NCI-H1930 (cell line): ENCODE measurements at regions not wholly inside any gene's neighbourhood (a gene's known extent, or its start where the extent isn't known, plus 50 kb on each side); places are given as distances from the start of the nearest gene placed in this dataset.
"Not testable (repeated sequence)": the region's sequence is repeated elsewhere in the genome, so short reads cannot be mapped to it uniquely, and the experiment has no call there.

ENCODE experiments used
- DNase-seq, 2 experiments: peaks; one replicate each; lab custom pipeline; 2025; lab: John Stamatoyannopoulos, UW

DNA sequence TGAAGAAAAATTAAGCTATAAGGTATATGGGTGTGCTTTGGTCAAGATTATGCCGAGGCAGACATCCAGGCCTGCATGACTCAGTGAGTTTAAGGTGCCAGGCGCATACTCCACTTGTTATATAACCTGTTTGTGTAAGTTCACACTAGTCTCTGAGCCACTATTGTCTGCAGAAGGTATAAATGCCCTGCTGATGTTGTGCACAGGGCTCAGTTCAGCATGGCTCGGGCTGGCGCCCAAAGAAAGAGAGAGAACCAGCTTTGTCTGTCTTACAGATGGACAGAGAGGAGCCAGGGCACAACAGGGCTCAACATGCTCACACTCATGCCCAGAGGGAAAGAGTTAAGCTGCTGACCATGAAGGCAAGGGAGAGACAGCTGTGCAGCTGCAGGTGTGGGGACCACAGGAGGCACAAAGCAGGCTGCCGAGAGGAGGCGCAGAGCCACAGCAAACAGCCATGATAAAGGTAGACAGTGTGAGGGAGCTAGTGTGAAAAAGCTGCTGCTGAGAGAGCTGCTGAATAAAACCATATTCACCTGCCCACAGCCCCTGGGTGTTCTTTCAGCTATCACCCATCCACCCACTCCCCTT, 1587.6 kb upstream of the C9orf72 start:
- no peak for DNase-seq

DNA sequence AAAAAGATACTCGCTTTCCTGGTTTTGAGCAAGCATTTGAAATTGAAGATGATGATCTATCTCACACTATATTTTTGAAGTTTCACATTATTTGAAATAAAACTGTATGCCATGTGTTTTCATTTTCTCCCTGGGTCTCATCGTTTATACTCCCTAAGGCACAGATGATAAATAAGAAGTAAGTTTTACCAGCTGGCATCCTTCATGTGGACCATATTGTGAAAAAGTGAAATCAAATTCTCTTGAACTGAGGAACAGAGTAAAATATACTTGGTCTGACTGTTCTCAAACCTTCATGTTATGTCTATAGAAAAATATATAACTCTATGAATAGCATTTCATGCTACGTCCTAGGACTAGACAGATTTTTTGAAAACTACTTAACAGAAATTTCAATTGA, 1600.9 kb upstream of the C9orf72 start:
- DNase-seq = no peak

DNA sequence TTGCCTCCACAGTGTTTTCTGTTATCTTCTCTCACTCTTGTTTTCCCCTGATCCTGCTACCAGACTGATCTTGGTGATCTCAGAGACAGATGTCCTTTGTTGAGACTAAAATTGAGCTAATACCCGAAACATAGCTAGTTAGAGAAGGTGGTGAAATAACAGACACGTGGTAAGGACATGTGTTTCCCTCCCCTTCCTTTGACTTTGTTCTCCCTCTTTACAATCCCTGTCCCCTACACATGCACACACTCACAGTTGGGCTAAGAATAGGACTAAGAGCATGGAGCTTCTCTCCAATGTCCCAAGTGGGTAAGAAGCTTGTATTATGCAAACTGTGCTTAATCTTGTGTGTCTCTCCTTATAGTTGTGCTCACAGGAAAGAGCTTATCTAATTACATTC, 1603.0 kb upstream of the C9orf72 start:
- DNase-seq = no peak

DNA sequence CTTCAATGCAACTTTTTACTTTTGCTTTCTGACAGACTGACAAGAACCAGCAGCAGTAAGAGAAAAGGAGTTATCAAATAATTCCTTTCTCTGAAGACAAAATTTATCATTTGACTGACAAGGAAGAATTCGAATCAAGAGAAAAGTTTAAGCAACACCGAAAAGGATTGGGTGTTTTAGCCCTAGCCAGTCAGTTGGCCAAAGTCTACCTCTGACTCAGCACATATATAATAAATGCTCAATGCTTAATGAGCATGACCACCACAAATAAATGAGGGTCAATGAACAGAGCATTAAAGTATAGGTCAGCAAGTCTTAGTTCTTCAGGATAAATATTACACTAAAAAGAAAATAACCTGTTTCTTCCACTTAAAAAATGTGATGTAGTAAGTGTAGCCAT, 1603.5 kb upstream of the C9orf72 start:
- no peak for DNase-seq

DNA sequence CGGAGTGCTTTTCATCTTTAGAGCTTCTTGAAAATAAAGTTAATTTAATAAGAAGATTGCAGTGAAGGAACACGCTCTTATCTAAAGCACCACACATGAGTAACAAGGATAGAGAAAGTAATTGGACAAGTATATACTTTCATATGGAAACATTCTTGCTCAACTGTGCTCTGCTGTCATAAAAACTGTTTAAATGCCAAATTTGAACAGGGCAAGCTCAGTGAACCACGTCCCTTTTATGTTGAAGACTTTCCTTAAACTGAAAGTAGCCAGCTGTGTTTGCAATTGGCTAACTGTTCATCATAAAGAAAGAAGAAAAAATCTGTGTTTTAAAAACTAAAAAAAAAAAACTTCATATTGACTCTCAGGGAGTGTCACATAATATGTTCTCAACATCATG, 1610.7 kb upstream of the C9orf72 start:
- no peak for DNase-seq

DNA sequence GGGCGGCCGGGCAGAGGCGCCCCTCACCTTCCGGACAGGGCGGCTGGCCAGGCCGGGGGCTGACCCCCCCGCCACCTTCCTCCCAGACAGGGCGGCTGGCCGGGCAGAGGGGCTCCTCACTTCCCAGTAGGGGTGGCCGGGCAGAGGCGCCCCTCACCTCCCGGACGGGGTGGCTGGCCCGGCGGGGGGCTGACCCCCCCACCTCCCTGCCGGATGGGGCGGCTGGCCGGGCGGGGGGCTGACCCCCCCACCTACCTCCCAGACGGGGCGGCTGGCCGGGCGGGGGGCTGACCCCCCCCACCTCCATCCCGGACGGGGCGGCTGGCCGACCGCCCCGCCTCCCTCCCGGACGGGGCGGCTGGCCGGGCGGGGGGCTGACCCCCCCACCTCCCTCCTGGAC, 1615.5 kb upstream of the C9orf72 start:
- not testable (repeated sequence) for DNase-seq

DNA sequence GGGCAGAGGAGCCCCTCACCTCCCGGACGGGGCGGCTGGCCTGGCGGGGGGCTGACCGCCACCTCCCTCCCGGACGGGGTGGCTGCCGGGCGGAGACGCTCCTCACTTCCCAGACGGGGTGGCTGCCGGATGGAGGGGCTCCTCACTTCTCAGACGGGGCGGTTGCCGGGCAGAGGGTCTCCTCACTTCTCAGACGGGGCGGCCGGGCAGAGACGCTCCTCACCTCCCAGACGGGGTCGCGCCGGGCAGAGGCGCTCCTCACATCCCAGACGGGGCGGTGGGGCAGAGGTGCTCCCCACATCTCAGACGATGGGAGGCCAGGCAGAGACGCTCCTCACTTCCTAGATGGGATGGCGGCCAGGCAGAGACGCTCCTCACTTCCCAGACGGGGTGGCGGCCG, 1615.9 kb upstream of the C9orf72 start:
- not testable (repeated sequence) for DNase-seq

DNA sequence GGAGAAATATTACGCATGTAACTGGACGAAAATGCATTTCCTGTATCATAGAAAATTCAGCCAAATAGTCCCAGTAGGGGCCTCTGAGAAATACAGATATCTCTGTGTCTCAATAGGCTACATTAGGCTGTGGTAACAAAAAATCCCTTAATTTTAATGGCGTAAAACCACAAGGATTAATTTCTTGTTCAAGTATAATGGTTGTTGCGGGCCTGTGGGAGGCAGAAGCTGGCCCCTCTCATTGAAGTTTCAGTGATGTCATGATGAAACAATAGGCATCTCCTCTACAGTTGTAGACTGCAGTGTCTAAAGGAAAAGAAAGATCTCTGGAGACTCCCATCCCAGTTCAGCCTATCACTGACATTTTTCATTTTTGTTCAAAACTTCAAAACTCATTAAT, 1625.6 kb upstream of the C9orf72 start:
- no peak for DNase-seq

DNA sequence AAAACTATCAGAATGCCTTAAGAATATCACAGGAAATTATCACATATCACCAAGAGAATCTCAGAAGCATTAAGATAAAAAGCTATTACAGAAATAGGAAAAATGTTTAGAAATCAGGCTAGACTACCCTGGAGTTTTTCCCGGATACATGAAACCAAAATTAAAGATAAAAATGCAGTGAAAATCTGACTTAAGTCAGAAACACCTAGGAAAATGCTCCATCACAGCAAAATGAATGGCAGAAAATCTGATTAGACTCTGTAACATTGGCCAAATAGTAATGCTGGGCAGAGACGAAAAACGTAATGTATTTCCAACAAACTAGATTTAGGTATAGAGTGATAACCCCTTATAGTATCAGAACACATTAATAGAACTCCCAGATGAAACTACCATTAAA, 1626.7 kb upstream of the C9orf72 start:
- DNase-seq = no peak

DNA sequence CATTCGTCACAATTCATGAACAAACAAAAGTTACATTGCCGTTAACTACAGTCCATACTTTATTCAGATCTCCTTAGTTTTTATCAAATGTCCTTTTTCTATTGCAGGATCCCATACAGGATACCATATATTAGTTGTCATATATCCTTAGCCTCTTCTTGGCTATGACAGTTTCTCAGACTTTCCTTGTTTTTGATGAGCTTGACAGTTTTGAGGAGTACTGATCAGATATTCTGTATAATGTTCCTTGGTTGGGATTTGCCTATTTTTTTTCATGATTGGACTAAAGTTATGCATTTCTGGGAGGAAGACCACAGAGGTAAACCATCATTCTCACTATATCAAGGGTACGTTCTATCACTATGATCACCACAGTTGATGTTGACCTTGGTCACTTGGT, 1627.4 kb upstream of the C9orf72 start:
- no peak for DNase-seq

DNA sequence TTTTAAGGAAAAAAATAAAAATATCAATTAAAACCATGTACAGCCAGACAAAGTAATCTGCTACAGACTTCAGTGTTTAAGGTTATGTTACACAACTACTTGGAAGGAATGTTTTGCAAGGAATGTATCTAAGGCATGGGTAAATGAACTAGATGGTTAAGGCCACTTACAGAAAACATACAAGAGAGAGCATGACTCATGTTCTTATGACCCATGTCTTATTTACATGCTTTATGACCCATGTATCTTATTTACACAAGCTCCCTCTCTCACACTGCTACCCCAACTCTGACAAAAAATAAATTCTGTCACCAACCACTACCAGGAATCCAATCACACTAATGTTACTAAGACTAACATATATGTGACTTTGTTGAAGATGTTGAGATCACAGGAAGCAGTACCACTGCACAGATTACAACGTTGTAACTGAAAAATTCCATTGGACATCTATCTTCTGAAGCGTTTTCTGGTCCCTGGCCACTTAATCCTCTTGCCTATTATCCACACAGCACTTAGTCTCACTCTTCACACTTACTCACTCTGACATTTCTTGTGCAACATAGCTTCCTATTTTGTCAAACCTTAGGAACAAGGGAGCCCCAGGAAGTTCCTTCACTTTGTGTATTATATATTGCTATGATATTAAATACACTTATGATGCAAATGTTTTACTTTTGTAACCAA, 1630.1 kb upstream of the C9orf72 start:
- no peak for DNase-seq

DNA sequence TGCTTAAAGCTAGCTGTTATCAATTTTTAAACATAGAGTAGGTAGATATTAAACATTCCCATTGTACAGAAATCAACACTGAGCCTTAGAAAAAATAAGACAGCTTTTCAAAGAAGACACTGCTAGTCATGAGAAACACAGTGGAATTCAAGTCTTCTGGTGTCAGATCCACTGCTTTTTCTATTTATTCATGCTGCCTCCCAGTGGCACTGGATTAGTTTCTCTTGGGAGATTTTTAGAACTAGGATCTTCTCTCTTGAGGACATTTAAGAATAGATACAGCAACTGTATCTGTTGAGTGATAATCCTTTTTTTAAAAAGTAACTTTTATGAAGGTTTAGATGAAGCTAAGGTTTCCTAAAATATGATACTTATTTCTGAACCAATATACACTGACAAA, 1635.4 kb upstream of the C9orf72 start:
- DNase-seq = no peak

DNA sequence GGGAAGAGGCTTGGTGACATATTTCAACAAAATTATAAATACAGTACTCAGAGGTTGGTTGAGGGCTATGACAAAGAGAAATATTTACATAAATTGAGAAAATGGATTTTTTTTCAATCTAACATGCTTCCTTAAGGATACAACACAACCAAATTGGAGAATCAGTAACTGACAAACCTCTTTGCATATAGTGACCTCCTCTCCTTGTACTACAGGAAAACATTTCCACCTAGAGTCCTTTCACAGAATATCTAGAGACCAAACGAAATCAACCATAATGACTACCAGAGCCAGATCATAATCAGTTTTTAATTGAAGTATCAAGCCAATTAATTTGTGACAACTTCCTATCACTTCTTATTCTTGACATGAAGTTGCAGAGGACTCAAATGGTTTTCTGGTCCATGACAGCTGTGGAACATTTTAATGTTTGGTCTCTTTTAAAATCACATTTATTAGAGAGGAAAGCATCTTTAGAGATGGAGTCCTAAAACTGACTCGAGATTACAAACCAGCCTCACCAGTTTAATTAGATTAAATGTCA, 1636.5 kb upstream of the C9orf72 start:
- no peak for DNase-seq

DNA sequence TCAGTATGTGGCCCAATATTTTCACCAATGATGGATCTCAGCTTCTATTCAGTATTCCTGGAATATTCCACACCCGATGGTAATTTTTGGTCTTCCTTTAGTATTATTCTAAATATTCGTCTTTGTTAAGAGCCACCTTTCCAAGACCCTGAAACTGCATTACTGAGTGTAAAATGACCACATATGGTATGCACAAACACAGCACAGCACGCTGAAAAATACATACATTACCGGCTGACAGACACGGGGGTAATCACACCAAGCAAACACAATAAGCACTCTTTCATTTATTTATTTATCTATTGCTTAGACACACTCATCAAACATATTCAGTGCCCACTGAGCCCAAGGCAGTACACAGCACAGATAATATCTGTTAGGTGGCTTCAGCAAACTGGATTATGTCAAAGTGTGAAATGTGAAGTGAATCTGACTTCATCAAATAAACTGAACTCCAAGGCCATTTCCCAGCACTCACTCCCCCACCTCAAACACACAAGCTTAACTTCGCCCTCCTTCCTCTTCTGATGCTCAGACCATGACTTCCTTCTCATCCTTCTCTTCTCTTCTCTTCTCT, 1637.8 kb upstream of the C9orf72 start:
- DNase-seq = no peak

DNA sequence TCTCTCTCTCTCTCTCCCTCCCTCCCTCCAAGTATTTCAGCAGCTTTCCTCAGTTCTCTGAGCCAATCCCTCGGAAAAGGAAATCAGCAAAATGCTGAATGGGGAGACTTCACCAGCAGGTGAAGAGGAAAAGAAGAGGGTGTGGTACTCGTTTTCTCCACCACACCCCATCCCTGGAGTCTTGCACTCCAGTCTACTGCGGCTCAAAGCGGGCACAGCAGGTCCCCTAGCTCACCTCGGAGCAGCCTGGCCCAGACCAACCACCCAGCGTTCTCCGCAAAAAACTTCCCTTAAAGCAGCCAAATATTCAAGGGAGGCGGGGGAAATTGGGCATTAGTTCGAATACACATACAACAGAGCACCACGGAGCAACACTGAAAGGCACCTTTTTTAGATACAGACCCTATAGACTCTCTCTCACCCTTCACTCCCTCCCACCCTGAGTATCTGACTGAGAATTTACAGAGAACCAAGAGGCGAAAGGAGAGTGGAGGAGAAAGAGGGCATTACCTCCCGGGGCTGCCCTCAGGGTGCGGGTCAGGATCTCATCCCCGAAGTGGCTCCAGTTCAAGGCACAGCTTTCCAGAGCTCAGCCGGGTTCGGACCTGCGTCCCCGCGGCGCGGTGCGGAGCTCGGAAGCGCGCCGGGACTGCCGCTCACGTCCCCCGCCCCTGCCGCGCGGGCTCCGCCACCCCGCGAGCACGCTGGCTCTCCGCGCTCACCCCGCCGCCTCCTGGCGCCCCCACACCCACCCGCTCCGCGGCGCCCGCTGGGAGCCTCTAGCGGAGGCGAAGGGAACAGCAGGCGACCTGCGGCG, 1638.5 kb upstream of the C9orf72 start:
- DNase-seq = peak; percentile 61 to 67

DNA sequence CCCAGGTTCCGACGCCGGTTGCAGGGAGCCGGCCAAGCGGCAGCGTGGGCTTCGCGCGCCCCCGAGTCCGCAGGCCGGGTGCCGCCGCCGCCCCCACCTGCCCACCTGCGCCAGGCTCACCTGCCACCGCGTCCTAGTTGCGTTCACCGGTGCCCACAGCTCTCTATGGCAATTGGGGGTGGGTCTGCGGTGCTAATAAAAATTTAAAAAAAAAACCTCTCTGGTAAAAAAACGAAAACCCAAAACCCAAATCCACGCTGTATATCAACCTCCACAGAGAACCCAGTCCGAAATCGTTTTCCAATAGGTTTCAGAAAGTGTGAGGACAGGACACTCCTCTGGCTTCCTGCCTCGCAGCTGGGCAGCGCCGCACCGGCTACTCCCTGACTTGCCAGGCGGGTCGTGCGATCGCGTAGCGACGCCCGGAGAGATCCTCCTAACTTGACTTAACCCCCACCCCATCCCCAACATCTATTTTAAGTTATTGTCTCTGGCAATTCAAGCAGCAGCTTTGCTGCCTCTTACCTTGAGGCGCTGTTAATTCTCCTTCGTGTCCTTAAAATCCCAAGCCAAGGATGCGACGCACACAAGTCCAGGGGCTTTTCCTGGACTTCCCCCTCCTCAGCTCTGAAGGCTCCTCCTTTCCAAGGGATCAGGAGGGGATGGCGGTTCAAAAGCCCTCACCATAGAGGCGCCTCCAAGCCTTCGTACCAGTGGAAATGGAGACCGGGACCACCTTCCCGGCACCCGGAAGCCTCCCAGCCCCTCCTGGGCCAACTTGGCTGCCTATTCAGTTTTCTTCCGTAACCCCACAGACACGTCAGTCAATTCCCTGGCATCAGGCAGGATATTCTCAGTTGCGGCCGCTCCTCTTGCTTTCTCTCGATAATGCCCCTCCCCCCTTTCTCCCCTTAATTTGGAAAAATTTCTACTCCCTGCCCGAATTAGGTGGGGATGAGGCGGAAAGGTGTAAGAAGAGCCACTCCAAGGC, 1639.4 kb upstream of the C9orf72 start:
- peak; percentile 53 to 58 for DNase-seq

DNA sequence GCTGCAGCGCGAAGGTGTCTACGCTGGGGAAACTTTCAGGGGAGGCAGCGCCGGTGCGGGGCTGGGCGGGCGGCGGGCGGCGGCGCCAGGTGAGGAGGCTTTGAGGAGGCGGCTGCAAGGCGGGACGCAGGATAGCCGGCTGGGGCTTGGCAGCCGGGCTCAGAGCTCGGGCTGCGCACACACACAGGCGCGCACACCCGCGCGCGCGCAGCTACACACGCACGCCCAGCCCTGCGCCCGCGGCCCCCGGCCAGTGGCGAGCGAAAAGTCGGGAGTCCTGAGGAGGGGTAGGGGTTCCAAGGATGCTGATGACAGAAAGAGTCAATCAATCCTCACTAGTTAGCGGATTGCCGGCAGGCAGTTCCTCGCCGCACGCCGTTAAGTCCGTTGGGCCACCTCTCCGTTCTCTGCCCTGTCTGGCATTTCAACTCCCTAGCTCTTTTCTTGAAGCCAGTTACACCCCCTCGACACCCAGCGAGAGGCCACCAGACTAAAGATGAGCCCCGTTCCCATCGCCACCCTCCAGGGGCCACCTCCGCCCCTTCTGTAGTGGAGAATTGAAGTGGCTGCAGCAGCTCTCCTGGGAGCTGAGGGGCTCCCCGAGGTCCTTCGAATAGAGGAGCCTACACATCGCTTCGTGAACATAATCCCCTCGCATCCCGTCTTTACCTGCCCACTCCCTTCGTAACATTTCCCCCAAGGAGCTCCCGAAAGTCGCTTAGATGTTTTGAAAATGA, 1640.3 kb upstream of the C9orf72 start, which contains the start of gene LINGO2:
TSS of gene LINGO2 (minus strand) at position 185 of the 737 bp plus-strand sequence.
- peak; percentile 53 to 59 for DNase-seq

DNA sequence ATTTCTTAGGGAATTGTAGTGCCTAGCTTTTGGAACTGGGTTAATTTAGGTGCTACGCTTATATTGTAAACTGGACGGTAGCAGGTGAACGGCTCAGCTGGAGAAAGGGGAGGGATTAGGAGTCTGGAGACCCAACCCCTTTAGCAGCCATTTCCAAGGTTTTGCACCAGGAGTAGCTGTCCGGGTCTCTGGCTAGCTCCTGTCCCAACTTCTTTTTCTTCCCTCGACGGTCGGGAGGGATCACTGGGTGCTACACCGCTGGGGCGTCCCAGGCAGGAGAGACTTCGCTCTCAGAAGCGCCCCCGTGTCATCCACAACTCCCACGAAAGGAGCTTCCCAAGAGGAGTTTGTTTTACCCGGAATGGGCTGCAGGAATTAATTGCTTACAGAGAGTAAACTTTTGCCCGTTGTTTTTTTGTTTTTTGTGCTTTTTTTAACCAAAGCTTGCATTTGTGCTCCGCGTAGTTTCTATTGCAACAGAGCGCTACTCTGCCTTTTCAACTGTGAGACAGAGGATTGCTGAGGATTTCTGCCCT, 1640.9 kb upstream of the C9orf72 start:
- peak; percentile 59 to 71 for DNase-seq

DNA sequence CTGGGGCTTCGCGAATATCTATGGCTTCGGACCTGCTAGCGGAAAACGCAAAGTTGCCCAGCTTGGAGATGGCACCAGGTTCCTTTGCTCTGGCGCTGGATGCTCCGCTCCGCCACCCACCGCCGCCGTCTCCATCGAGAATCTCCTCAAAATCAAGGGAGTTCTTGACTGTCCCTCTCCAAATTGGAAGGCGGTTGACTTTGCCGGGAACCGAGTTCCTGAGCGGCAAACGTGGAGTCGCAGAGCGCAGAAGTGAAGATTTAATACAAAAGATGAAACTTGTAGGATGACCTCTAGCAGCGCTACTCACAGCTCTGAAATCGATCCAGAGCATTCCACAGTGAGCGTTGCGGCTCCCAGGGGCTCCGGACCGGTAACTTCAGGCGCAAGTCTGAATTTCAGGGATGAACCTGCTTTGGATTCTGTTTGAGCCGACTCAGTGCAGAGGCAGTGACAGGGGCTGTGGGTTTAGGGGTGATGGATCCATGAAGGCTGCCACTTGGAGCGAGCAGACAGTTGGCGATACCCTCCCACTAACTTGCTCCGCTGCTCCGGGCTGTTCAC, 1641.5 kb upstream of the C9orf72 start:
- DNase-seq = no peak

DNA sequence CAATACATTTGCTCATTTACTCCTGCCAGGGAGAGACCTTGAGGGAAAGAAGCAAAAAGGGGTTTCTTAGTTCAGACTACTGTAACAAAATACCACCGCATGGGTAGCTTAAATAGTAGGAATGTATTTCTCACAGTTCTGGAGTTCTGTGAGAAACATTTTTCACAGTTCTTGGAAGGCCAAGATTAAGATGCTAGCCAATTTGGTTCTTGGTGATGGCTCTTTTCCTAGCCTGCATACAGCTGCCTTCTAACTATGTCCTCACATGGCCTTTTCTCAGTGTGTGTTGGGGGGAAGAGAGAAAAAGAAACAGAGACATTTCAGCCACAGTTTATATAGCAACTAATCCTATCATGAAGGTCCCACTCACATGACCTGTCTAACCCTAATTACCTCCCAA, 1644.7 kb upstream of the C9orf72 start:
- DNase-seq = no peak
